OCI-LY3 (cell line): ENCODE measurements at regions not wholly inside any gene's neighbourhood (a gene's known extent, or its start where the extent isn't known, plus 50 kb on each side); places are given as distances from the start of the nearest gene placed in this dataset.

ENCODE experiments used
- EZH2phosphoT487 ChIP-seq: fragments of 200-600 bp; shearing (Covaris generic); IDR thresholded peaks from 2 replicates; pipeline ENCODE4 v1.6.1; 2018; ENCODE audit warnings: antibody characterized with exemption, mixed run types, low read depth
- TF ChIP-seq, protein P1 (sequence below): fragments of 200-600, 300-600 bp; sonication (generic); IDR thresholded peaks from 2 replicates; pipeline ENCODE4 v1.5.1; 2014; ENCODE audit warnings: antibody characterized with exemption, low read length, low read depth

DNA sequence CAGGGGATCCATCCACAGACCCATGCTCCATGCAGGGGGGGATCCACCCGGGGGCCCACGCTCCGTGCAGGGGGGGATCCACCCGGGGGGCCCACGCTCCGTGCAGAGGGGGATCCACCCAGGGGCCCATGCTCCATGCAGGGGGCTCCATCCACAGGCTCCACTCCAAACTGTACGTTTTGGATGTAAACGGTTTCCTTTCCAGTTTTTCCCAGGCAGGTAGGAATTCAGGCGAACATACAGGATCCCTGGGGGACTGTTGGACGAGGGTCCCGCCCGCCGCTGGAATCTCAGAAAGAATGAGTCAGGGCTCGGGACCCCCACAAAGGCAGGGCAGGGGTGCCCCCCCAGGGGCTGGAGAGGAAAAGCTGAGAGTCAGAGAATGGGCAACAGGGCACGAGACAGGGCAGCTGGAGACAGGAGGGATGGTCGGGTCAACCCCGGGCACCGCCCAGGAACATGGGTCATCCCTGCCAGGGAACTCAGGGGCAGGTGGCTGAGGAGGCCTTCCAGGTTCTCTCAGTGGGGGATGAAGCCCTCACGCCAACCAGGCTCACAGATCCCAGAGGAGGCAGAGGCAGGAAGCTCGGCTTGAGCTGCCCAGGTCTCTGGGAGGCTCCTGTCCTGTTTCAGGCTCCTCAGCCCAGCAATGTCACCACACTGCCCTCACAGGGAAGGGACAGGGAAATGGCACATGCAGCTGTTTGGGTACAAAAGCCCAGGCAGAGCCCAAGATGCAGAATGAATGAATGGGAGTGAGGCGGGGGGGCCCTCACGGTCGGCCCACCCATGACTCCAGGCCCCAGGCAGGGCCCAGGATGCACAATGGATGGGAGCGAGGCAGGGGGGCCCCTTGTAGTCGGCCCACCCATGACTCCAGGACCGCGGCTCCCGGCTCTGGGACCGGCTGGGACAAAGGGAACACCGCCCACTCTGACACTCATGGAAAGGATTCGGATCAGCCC, 200.2 kb downstream of the BRD1 start:
- TF ChIP-seq, protein P1, sequence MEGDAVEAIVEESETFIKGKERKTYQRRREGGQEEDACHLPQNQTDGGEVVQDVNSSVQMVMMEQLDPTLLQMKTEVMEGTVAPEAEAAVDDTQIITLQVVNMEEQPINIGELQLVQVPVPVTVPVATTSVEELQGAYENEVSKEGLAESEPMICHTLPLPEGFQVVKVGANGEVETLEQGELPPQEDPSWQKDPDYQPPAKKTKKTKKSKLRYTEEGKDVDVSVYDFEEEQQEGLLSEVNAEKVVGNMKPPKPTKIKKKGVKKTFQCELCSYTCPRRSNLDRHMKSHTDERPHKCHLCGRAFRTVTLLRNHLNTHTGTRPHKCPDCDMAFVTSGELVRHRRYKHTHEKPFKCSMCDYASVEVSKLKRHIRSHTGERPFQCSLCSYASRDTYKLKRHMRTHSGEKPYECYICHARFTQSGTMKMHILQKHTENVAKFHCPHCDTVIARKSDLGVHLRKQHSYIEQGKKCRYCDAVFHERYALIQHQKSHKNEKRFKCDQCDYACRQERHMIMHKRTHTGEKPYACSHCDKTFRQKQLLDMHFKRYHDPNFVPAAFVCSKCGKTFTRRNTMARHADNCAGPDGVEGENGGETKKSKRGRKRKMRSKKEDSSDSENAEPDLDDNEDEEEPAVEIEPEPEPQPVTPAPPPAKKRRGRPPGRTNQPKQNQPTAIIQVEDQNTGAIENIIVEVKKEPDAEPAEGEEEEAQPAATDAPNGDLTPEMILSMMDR: no peak
- TF ChIP-seq EZH2phosphoT487: no peak
